K562 (cell line): ENCODE measurements at regions not wholly inside any gene's neighbourhood (a gene's known extent, or its start where the extent isn't known, plus 50 kb on each side); places are given as distances from the start of the nearest gene placed in this dataset.

Source experiments
- BRD4 ChIP-seq: fragments of 200-600 bp; sonication (generic); IDR thresholded peaks from 2 replicates; pipeline ENCODE4 v1.6.1; 2017; ENCODE audit warnings: inconsistent platforms
- C11orf30 ChIP-seq: fragments of 450-650 bp; IDR thresholded peaks from 2 replicates; pipeline ENCODE4 v1.6.1; 2016; ENCODE audit warnings: low read depth, mild to moderate bottlenecking
- CEBPG ChIP-seq, 3 experiments: fragments of 200-800 bp in 1 of 3; sonication (Bioruptor generic) in 1 of 3; sonication (generic) in 1 of 3; formaldehyde crosslinking in 1 of 3; IDR thresholded peaks in 2 of 3; conservative IDR thresholded peaks in 1 of 3; 2 replicates each; pipeline versions ENCODE4 v1.6.1 to v1.8.0; 2016 to 2022; ENCODE audit warnings: missing compliant biosample characterization in 2 of 3, missing genetic modification characterization in 2 of 3, mild to moderate bottlenecking in 1 of 3, missing genetic modification reagents in 1 of 3
- MTA1 ChIP-seq: fragments of 450-650 bp; IDR thresholded peaks from 2 replicates; pipeline ENCODE4 v1.6.1; 2017; ENCODE audit warnings: borderline replicate concordance
- SMAD1 ChIP-seq: fragments of 150-350 bp; IDR thresholded peaks from 2 replicates; pipeline ENCODE4 v1.6.1; 2014; ENCODE audit warnings: low read length, low read depth; ENCODE audit not compliant: partially characterized antibody
- SMARCC2 ChIP-seq: fragments of 450-650 bp; IDR thresholded peaks from 2 replicates; pipeline ENCODE4 v1.6.1; 2017; ENCODE audit warnings: antibody characterized with exemption, moderate library complexity, mild to moderate bottlenecking, low read depth
- TARDBP ChIP-seq: fragments of 450-650 bp; IDR thresholded peaks from 2 replicates; pipeline ENCODE4 v1.6.1; 2016
- ZNF212 ChIP-seq: fragments of 450-650 bp; formaldehyde crosslinking; IDR thresholded peaks from 2 replicates; pipeline ENCODE4 v1.4.0; 2020; ENCODE audit warnings: mild to moderate bottlenecking
- ZNF445 ChIP-seq: fragments of 250-450 bp; sonication (Bioruptor Pico); IDR thresholded peaks from 2 replicates; pipeline ENCODE4 v1.4.0; 2020; ENCODE audit warnings: low read depth, mild to moderate bottlenecking, moderate library complexity
- TF ChIP-seq, protein P1 (sequence below): IDR thresholded peaks from 3 replicates; pipeline ENCODE4 v1.6.1; 2011; ENCODE audit warnings: borderline replicate concordance, mild to moderate bottlenecking, moderate library complexity; ENCODE audit not compliant: insufficient read length; ENCODE audit errors: extremely low read depth
- TF ChIP-seq, protein P2 (sequence below): sonication (generic); formaldehyde crosslinking; IDR thresholded peaks from 2 replicates; pipeline ENCODE4 v1.8.1; 2023; ENCODE audit warnings: mild to moderate bottlenecking, missing genetic modification reagents, moderate library complexity
- TF ChIP-seq, protein P3 (sequence below): fragments of 450-650 bp; IDR thresholded peaks from 2 replicates; pipeline ENCODE4 v1.6.1; 2014; ENCODE audit warnings: low read depth, mild to moderate bottlenecking, moderate library complexity, borderline replicate concordance
- TF ChIP-seq, protein P4 (sequence below): fragments of 450-650 bp; IDR thresholded peaks from 2 replicates; pipeline ENCODE4 v1.6.1; 2017; ENCODE audit warnings: antibody characterized with exemption, mild to moderate bottlenecking
- TF ChIP-seq, protein P5 (sequence below): fragments of 250-450 bp; sonication (Bioruptor Pico); IDR thresholded peaks from 2 replicates; pipeline ENCODE4 v1.5.1; 2021; ENCODE audit warnings: mild to moderate bottlenecking

DNA sequence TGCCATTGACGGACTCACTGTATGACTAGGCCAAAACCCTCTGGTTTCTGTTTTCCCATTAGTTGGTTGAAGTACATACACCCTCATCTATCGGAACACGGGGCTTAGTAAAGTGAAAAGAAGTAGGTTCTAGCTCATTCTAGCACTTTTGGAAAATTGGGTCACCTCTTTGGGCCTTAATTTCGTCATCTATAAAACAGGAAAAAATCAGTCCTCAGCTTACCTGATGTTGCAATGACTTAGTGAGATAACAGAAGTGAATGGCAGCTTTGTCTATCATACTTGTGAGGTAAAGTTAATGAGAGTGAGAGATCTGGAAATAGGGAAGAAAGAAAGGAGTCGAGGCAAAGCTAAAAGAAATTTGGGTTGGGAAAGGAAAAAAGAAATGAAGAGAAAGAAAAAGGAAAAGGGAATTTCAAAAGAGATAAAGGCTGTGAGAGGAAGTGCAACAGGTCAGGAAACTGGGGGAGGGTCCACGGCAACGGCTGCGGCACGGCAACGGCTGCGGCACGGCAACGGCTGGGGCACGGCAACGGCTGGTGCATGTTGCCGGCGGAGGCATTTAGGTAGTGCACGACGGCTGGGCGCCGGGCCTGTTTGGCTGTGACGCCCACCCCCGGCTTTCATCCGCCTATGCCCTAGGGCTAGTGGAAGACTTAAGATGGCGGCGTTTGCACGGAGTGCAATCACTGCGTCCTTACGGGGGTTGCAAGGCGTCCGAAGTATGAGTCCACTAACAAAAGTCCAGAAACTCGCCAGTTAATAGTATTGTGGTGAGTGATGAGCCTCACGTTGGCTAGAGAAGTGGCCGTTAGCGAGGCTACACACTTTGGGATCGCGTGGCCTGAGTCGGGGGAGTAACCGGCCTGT, 91.4 kb upstream of the XIST start (continued):
- TF ChIP-seq, protein P1, sequence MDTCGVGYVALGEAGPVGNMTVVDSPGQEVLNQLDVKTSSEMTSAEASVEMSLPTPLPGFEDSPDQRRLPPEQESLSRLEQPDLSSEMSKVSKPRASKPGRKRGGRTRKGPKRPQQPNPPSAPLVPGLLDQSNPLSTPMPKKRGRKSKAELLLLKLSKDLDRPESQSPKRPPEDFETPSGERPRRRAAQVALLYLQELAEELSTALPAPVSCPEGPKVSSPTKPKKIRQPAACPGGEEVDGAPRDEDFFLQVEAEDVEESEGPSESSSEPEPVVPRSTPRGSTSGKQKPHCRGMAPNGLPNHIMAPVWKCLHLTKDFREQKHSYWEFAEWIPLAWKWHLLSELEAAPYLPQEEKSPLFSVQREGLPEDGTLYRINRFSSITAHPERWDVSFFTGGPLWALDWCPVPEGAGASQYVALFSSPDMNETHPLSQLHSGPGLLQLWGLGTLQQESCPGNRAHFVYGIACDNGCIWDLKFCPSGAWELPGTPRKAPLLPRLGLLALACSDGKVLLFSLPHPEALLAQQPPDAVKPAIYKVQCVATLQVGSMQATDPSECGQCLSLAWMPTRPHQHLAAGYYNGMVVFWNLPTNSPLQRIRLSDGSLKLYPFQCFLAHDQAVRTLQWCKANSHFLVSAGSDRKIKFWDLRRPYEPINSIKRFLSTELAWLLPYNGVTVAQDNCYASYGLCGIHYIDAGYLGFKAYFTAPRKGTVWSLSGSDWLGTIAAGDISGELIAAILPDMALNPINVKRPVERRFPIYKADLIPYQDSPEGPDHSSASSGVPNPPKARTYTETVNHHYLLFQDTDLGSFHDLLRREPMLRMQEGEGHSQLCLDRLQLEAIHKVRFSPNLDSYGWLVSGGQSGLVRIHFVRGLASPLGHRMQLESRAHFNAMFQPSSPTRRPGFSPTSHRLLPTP = no peak
- TF ChIP-seq CEBPG (CRISPR knock-in tag; IDR thresholded peaks at IDR 0.05) (peak; percentile 27; the same call in 1 of the 2 replicates), CEBPG (tag; conservative IDR thresholded peaks at IDR 0.05 in 1 of 2, IDR thresholded peaks at IDR 0.05 in 1 of 2) (peak; percentile 74 to 86), C11orf30 (peak; percentile 90), TARDBP (no peak), SMAD1 (no peak), SMARCC2 (peak; percentile 56; the same call in 1 of the 2 replicates), ZNF445 (no peak), ZNF212 (CRISPR knock-in tag) (no peak), MTA1 (peak; percentile 69; the same call in 1 of the 2 replicates), BRD4 (peak; percentile 91; the same call in 1 of the 2 replicates)
- TF ChIP-seq, protein P2, sequence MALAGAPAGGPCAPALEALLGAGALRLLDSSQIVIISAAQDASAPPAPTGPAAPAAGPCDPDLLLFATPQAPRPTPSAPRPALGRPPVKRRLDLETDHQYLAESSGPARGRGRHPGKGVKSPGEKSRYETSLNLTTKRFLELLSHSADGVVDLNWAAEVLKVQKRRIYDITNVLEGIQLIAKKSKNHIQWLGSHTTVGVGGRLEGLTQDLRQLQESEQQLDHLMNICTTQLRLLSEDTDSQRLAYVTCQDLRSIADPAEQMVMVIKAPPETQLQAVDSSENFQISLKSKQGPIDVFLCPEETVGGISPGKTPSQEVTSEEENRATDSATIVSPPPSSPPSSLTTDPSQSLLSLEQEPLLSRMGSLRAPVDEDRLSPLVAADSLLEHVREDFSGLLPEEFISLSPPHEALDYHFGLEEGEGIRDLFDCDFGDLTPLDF (CRISPR knock-in tag) = no peak
- TF ChIP-seq, protein P3, sequence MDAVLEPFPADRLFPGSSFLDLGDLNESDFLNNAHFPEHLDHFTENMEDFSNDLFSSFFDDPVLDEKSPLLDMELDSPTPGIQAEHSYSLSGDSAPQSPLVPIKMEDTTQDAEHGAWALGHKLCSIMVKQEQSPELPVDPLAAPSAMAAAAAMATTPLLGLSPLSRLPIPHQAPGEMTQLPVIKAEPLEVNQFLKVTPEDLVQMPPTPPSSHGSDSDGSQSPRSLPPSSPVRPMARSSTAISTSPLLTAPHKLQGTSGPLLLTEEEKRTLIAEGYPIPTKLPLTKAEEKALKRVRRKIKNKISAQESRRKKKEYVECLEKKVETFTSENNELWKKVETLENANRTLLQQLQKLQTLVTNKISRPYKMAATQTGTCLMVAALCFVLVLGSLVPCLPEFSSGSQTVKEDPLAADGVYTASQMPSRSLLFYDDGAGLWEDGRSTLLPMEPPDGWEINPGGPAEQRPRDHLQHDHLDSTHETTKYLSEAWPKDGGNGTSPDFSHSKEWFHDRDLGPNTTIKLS = no peak
- TF ChIP-seq, protein P4, sequence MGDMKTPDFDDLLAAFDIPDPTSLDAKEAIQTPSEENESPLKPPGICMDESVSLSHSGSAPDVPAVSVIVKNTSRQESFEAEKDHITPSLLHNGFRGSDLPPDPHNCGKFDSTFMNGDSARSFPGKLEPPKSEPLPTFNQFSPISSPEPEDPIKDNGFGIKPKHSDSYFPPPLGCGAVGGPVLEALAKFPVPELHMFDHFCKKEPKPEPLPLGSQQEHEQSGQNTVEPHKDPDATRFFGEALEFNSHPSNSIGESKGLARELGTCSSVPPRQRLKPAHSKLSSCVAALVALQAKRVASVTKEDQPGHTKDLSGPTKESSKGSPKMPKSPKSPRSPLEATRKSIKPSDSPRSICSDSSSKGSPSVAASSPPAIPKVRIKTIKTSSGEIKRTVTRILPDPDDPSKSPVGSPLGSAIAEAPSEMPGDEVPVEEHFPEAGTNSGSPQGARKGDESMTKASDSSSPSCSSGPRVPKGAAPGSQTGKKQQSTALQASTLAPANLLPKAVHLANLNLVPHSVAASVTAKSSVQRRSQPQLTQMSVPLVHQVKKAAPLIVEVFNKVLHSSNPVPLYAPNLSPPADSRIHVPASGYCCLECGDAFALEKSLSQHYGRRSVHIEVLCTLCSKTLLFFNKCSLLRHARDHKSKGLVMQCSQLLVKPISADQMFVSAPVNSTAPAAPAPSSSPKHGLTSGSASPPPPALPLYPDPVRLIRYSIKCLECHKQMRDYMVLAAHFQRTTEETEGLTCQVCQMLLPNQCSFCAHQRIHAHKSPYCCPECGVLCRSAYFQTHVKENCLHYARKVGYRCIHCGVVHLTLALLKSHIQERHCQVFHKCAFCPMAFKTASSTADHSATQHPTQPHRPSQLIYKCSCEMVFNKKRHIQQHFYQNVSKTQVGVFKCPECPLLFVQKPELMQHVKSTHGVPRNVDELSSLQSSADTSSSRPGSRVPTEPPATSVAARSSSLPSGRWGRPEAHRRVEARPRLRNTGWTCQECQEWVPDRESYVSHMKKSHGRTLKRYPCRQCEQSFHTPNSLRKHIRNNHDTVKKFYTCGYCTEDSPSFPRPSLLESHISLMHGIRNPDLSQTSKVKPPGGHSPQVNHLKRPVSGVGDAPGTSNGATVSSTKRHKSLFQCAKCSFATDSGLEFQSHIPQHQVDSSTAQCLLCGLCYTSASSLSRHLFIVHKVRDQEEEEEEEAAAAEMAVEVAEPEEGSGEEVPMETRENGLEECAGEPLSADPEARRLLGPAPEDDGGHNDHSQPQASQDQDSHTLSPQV = no peak; the same call in 1 of the 2 replicates
- TF ChIP-seq, protein P5, sequence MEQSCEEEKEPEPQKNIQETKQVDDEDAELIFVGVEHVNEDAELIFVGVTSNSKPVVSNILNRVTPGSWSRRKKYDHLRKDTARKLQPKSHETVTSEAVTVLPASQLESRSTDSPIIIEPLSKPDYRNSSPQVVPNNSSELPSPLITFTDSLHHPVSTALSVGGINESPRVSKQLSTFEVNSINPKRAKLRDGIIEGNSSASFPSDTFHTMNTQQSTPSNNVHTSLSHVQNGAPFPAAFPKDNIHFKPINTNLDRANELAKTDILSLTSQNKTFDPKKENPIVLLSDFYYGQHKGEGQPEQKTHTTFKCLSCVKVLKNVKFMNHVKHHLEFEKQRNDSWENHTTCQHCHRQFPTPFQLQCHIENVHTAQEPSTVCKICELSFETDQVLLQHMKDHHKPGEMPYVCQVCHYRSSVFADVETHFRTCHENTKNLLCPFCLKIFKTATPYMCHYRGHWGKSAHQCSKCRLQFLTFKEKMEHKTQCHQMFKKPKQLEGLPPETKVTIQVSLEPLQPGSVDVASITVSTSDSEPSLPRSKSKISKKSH (CRISPR knock-in tag) = no peak
